ENCODE measurements at regions not wholly inside any gene's neighbourhood (a gene's known extent, or its start where the extent isn't known, plus 50 kb on each side); places are given as distances from the start of the nearest gene placed in this dataset.

DNA sequence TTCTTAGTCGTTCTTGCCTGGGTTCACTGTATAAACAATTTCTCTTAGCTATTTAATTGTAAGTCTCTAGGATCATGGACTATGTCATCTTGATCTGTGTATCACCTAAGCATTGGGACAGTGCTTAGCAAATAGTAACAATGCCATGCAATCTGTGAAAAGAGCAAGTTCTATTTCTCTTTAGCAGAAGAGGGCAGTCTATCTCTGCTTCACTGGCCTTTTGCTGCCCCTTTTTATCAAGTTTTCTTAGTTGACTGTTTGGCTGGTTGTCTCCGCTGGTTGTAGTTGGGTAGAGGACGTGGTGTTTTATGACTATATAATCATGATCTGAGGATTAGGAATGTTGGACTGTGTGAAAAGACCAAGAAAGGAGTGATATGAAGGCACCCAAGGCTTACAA, 315.0 kb downstream of the JRKL start:
- Histone ChIP-seq H3F3A (ENCODE audit: insufficient read depth, low read depth) (no peaks in the 10 kb centered on the region), H3K9me3 (ENCODE audit: insufficient read depth, low read depth) (no peaks in the 10 kb centered on the region), H3K4me3 (no peak overlapping the region), H3K4me1 (replicated peaks; ENCODE audit: insufficient read depth) (no peaks in the 10 kb centered on the region), H3K27me3 (ENCODE audit: insufficient read depth, low read depth) (no peaks in the 10 kb centered on the region), H3K36me3 (ENCODE audit: low read depth) (no peaks in the 10 kb centered on the region), H4K20me1 (ENCODE audit: insufficient read depth) (no peaks in the 10 kb centered on the region), H2AFZ (no peak overlapping the region), H3K4me2 (no peak overlapping the region), H3K79me2 (ENCODE audit: low read depth) (no peaks in the 10 kb centered on the region), H3K27ac (no peak overlapping the region), H3K9me2 (ENCODE audit: insufficient read depth) (no peaks in the 10 kb centered on the region)
- ChIA-PET POLR2A (ENCODE audit: unreplicated experiment) (no interaction called here), CTCF (no interaction called here)
- TF ChIP-seq, protein P1, sequence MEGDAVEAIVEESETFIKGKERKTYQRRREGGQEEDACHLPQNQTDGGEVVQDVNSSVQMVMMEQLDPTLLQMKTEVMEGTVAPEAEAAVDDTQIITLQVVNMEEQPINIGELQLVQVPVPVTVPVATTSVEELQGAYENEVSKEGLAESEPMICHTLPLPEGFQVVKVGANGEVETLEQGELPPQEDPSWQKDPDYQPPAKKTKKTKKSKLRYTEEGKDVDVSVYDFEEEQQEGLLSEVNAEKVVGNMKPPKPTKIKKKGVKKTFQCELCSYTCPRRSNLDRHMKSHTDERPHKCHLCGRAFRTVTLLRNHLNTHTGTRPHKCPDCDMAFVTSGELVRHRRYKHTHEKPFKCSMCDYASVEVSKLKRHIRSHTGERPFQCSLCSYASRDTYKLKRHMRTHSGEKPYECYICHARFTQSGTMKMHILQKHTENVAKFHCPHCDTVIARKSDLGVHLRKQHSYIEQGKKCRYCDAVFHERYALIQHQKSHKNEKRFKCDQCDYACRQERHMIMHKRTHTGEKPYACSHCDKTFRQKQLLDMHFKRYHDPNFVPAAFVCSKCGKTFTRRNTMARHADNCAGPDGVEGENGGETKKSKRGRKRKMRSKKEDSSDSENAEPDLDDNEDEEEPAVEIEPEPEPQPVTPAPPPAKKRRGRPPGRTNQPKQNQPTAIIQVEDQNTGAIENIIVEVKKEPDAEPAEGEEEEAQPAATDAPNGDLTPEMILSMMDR (conservative IDR thresholded peaks at IDR 0.05), result no peak
- no peak for TF ChIP-seq EZH2 (IDR thresholded peaks at IDR 0.05; ENCODE audit: low read depth)
- no peak for DNase-seq
- BruUV-seq (replicated peaks), result no TSS peak
- intact Hi-C loops (cut with micrococcal nuclease; ENCODE audit: unreplicated experiment), result no loop called here

DNA sequence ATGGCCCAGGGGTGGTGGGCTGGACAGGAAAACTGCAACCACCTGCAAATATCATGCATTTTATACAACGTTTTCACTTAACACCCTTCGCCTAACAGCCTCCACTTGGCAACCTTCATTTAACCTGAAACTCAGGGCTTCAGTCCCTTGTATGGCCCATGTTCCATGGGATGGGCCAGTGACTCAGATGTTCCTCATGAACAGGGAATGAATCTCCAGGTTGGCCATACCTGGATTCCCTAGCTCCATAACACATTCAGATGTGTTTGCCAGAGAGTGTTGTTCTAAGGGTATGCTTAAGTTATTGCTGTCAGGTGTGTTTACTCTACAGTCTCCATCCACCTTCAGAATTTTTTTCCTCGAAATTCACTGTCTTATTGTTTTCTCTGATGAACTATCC, 316.9 kb downstream of the JRKL start:
- Histone ChIP-seq H4K20me1 (ENCODE audit: insufficient read depth) (no peaks in the 10 kb centered on the region), H3F3A (ENCODE audit: insufficient read depth, low read depth) (no peaks in the 10 kb centered on the region), H3K36me3 (ENCODE audit: low read depth) (no peaks in the 10 kb centered on the region), H3K27me3 (ENCODE audit: insufficient read depth, low read depth) (no peaks in the 10 kb centered on the region), H3K79me2 (ENCODE audit: low read depth) (no peaks in the 10 kb centered on the region), H3K9me2 (ENCODE audit: insufficient read depth) (no peaks in the 10 kb centered on the region), H3K4me1 (replicated peaks; ENCODE audit: insufficient read depth) (no peaks in the 10 kb centered on the region), H3K9me3 (ENCODE audit: insufficient read depth, low read depth) (no peaks in the 10 kb centered on the region), H3K4me2 (no peak overlapping the region), H2AFZ (no peak overlapping the region), H3K4me3 (no peak overlapping the region), H3K27ac (no peak overlapping the region)
- no TSS peak for BruUV-seq (replicated peaks)
- intact Hi-C loops (cut with micrococcal nuclease; ENCODE audit: unreplicated experiment), result no loop called here
- no peak for DNase-seq
- no peak for TF ChIP-seq EZH2 (IDR thresholded peaks at IDR 0.05; ENCODE audit: low read depth)
- TF ChIP-seq, protein P1 (conservative IDR thresholded peaks at IDR 0.05), result no peak
- ChIA-PET CTCF (no interaction called here), POLR2A (ENCODE audit: unreplicated experiment) (no interaction called here)

DNA sequence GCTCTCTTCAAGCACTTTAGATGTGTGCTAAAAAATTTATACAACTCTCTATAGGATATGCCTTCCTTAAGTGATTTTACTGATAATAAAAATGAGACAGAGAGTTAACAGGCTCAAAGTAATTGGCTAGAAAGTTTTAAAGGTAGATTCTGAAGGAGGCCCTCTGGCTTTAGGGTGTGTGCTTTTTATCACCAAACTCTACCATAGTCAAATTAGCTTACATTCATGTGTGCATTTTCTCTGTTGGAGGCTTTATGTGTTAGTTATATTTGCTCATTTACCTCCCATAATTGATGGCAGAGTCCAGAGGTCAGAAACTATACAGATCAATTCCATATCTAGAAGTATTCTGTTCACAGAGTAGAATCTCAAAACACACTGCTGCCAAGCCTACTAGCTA, 317.5 kb downstream of the JRKL start:
- ChIA-PET POLR2A (ENCODE audit: unreplicated experiment) (no interaction called here), CTCF (no interaction called here)
- no TSS peak for BruUV-seq (replicated peaks)
- Histone ChIP-seq H3K27ac (no peak overlapping the region), H3K79me2 (ENCODE audit: low read depth) (no peaks in the 10 kb centered on the region), H4K20me1 (ENCODE audit: insufficient read depth) (no peaks in the 10 kb centered on the region), H3K27me3 (ENCODE audit: insufficient read depth, low read depth) (no peaks in the 10 kb centered on the region), H3K9me2 (ENCODE audit: insufficient read depth) (no peaks in the 10 kb centered on the region), H2AFZ (no peak overlapping the region), H3K36me3 (ENCODE audit: low read depth) (no peaks in the 10 kb centered on the region), H3K4me1 (replicated peaks; ENCODE audit: insufficient read depth) (no peaks in the 10 kb centered on the region), H3F3A (ENCODE audit: insufficient read depth, low read depth) (no peaks in the 10 kb centered on the region), H3K4me3 (no peak overlapping the region), H3K9me3 (ENCODE audit: insufficient read depth, low read depth) (no peaks in the 10 kb centered on the region), H3K4me2 (no peak overlapping the region)
- intact Hi-C loops (cut with micrococcal nuclease; ENCODE audit: unreplicated experiment), result no loop called here
- no peak for TF ChIP-seq EZH2 (IDR thresholded peaks at IDR 0.05; ENCODE audit: low read depth)
- TF ChIP-seq, protein P1 (conservative IDR thresholded peaks at IDR 0.05), result no peak
- no peak for DNase-seq

Measured in PC-9 (cell line).